Stimulated activated CD4-positive, alpha-beta T cell treated with anti-CD3 and anti-CD28 coated beads, TNF-alpha, amount 100 ng/mL, for 4 hours (primary cell): ENCODE measurements at regions not wholly inside any gene's neighbourhood (a gene's known extent, or its start where the extent isn't known, plus 50 kb on each side); places are given as distances from the start of the nearest gene placed in this dataset.

ENCODE experiments used
- DNase-seq, 3 experiments: peaks; one replicate each; pipeline ENCODE4 v3.0.0-alpha.2; 2020; ENCODE audit warnings: low read depth in 3 of 3

GRCh38 chr19:30743702-30744101, 371.5 kb downstream of the ZNF536 start:
- DNase-seq = no peak

- no peak for DNase-seq
These were observed 370.8 kb downstream of the ZNF536 start for GRCh38 chr19:30743011-30743410.

- DNase-seq = no peak
These were observed 370.3 kb downstream of the ZNF536 start for GRCh38 chr19:30742406-30742938.

- DNase-seq = no peak
These were observed 369.4 kb downstream of the ZNF536 start for GRCh38 chr19:30741566-30741965.

- DNase-seq = no peak
These were observed 367.2 kb downstream of the ZNF536 start for GRCh38 chr19:30739394-30739793.

- no peak for DNase-seq
These were observed 365.9 kb downstream of the ZNF536 start for GRCh38 chr19:30738047-30738446.

- DNase-seq = no peak
These were observed 362.5 kb downstream of the ZNF536 start for GRCh38 chr19:30734669-30735068.

GRCh38 chr19:30733826-30734550, 361.8 kb downstream of the ZNF536 start:
- no peak for DNase-seq

- no peak for DNase-seq
These were observed 359.4 kb downstream of the ZNF536 start for GRCh38 chr19:30731591-30731990.

GRCh38 chr19:30729451-30729850, 357.3 kb downstream of the ZNF536 start:
- DNase-seq = no peak

GRCh38 chr19:30722761-30723160, 350.6 kb downstream of the ZNF536 start:
- DNase-seq = no peak

GRCh38 chr19:30722186-30722585, 350.0 kb downstream of the ZNF536 start:
- no peak for DNase-seq

- DNase-seq = no peak
These were observed 347.8 kb downstream of the ZNF536 start for GRCh38 chr19:30719999-30720345.

- DNase-seq = no peak
These were observed 347.2 kb downstream of the ZNF536 start for GRCh38 chr19:30719189-30719998.

- no peak for DNase-seq
These were observed 346.5 kb downstream of the ZNF536 start for GRCh38 chr19:30718707-30719106.

- no peak for DNase-seq
These were observed 345.8 kb downstream of the ZNF536 start for GRCh38 chr19:30718014-30718413.

- no peak for DNase-seq
These were observed 345.2 kb downstream of the ZNF536 start for GRCh38 chr19:30717381-30717780.

GRCh38 chr19:30712431-30713337, 340.5 kb downstream of the ZNF536 start:
- DNase-seq = no peak

GRCh38 chr19:30711826-30712225, 339.6 kb downstream of the ZNF536 start:
- no peak for DNase-seq

GRCh38 chr19:30711296-30711695, 339.1 kb downstream of the ZNF536 start:
- DNase-seq = no peak

GRCh38 chr19:30710721-30711120, 338.5 kb downstream of the ZNF536 start:
- no peak for DNase-seq
